Loucy (cell line): ENCODE measurements at regions not wholly inside any gene's neighbourhood (a gene's known extent, or its start where the extent isn't known, plus 50 kb on each side); places are given as distances from the start of the nearest gene placed in this dataset.
A peak's percentile ranks its signal among the peaks of the same experiment; 100 is the strongest.

Source experiments
- H2AFZ ChIP-seq: fragments of 200-600 bp; sonication (generic); 2 replicates; pipeline ENCODE4 v1.6.0; 2016; ENCODE audit warnings: antibody characterized with exemption, mild to moderate bottlenecking, low read length, moderate library complexity
- H3F3A ChIP-seq: fragments of 200-600 bp; 2 replicates; pipeline ENCODE4 v1.6.0; 2016; ENCODE audit warnings: antibody characterized with exemption, low read depth, mild to moderate bottlenecking
- H3K27me3 ChIP-seq: fragments of 200-600 bp; sonication (generic); 2 replicates; pipeline ENCODE4 v1.6.1; 2014; ENCODE audit warnings: low read length, mild to moderate bottlenecking; ENCODE audit not compliant: insufficient read depth, poor library complexity, severe bottlenecking
- H3K36me3 ChIP-seq: fragments of 200-600 bp; sonication (generic); 2 replicates; pipeline ENCODE4 v1.6.1; 2016; ENCODE audit warnings: low read length; ENCODE audit not compliant: insufficient read depth
- H3K4me1 ChIP-seq: fragments of 200-600 bp; sonication (generic); 2 replicates; pipeline ENCODE4 v1.5.1; 2014; ENCODE audit warnings: low read length, mild to moderate bottlenecking; ENCODE audit not compliant: insufficient read depth, poor library complexity, severe bottlenecking
- H3K4me2 ChIP-seq: fragments of 200-600 bp; sonication (generic); 2 replicates; pipeline ENCODE4 v1.6.0; 2014; ENCODE audit warnings: antibody characterized with exemption, low read length, low read depth, mild to moderate bottlenecking; ENCODE audit not compliant: poor library complexity, severe bottlenecking
- H3K4me3 ChIP-seq: fragments of 200-600 bp; sonication (generic); 2 replicates; pipeline ENCODE4 v1.5.1; 2014; ENCODE audit warnings: low read length, mild to moderate bottlenecking, mixed read lengths; ENCODE audit not compliant: poor library complexity, severe bottlenecking
- H3K79me2 ChIP-seq: fragments of 200-600 bp; sonication (generic); 2 replicates; pipeline ENCODE4 v1.6.1; 2014; ENCODE audit warnings: low read length; ENCODE audit not compliant: insufficient read depth
- H3K9ac ChIP-seq: fragments of 200-600 bp; sonication (generic); 2 replicates; pipeline ENCODE4 v1.6.0; 2014; ENCODE audit warnings: mild to moderate bottlenecking, low read depth, low read length, moderate library complexity; ENCODE audit not compliant: poor library complexity, severe bottlenecking
- H3K9me2 ChIP-seq: fragments of 200-600 bp; sonication (generic); replicated peaks from 2 replicates; pipeline ENCODE4 v1.6.1; 2016; ENCODE audit warnings: low read depth, low read length, mixed read lengths
- H3K9me3 ChIP-seq: fragments of 200-600 bp; sonication (generic); 2 replicates; pipeline ENCODE4 v1.6.1; 2014; ENCODE audit warnings: mild to moderate bottlenecking, antibody characterized with exemption, low read length, low read depth; ENCODE audit not compliant: insufficient read depth
- H4K20me1 ChIP-seq: fragments of 200-600 bp; sonication (generic); 2 replicates; pipeline ENCODE4 v1.6.0; 2014; ENCODE audit warnings: antibody characterized with exemption, low read length, mild to moderate bottlenecking; ENCODE audit not compliant: insufficient read depth, poor library complexity, severe bottlenecking
- CTCF ChIP-seq: fragments of 200-600 bp; sonication (generic); conservative IDR thresholded peaks from 2 replicates; pipeline ENCODE4 v1.5.1; 2014; ENCODE audit warnings: mild to moderate bottlenecking, antibody characterized with exemption, low read length
- EZH2phosphoT487 ChIP-seq: fragments of 200-600 bp; IDR thresholded peaks from 2 replicates; pipeline ENCODE4 v1.6.1; 2018; ENCODE audit warnings: antibody characterized with exemption, mild to moderate bottlenecking, moderate library complexity, borderline replicate concordance

- Histone ChIP-seq H3F3A (no peaks in the 10 kb centered on the region), H3K9me2 (no peaks in the 10 kb centered on the region)
Measured at GRCh38 chr6:169954977-169955376, 203.6 kb downstream of the ERMARD start.

GRCh38 chr6:169953686-169954085 lies 202.3 kb downstream of the ERMARD start:
- Histone ChIP-seq H3K9me3 (peaks cover 5% of the 10 kb centered on the region; the same call in 1 of the 2 replicates), H3K4me2 (no peak overlapping the region), H3K4me1 (no peaks in the 10 kb centered on the region)

More at GRCh38 chr6:169954977-169955376, 203.6 kb downstream of the ERMARD start:
- H3K79me2 ChIP-seq: no peaks in the 10 kb centered on the region
- TF ChIP-seq EZH2phosphoT487 (no peak), CTCF (no peak)
- peaks cover 5% of the 10 kb centered on the region; the same call in 1 of the 2 replicates for H3K9me3 ChIP-seq
- no peak overlapping the region for H3K9ac ChIP-seq
- no peak overlapping the region for H2AFZ ChIP-seq
- no peaks in the 10 kb centered on the region for H4K20me1 ChIP-seq
- no peaks in the 10 kb centered on the region for H3K4me1 ChIP-seq
- H3K4me2 ChIP-seq: no peak overlapping the region
- H3K27me3 ChIP-seq: no peaks in the 10 kb centered on the region
- H3K4me3 ChIP-seq: no peak overlapping the region
- no peaks in the 10 kb centered on the region for H3K36me3 ChIP-seq

DNA sequence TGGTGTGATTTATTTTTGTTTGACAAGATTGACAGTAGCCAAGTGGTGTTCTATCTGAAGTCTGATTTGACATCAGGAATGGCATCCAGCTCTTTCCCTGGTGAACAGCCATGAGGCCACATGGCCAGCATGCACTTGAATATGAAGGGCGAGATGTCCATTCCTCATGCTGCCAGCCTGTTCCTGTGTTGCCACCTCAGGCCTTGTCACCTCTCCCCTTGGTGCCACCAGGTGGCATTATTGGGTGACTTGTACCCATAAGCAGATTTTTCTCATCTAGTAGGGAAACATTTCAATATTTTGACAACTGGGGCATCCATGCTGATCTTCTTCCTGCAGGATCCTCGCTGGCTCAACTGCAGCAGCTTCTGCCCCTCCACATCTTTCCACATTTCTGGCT lies 199.1 kb downstream of the ERMARD start:
- Histone ChIP-seq H3K36me3 (no peaks in the 10 kb centered on the region), H3K4me3 (no peak overlapping the region), H3K4me1 (peaks cover 4% of the 10 kb centered on the region), H3K4me2 (no peak overlapping the region), H4K20me1 (no peaks in the 10 kb centered on the region), H3F3A (no peaks in the 10 kb centered on the region), H3K79me2 (no peaks in the 10 kb centered on the region), H3K9me2 (no peaks in the 10 kb centered on the region), H2AFZ (no peak overlapping the region), H3K9ac (no peak overlapping the region), H3K9me3 (peaks cover 2% of the 10 kb centered on the region; the same call in 1 of the 2 replicates), H3K27me3 (no peaks in the 10 kb centered on the region)
- TF ChIP-seq CTCF (peak; percentile 75), EZH2phosphoT487 (no peak)

More at GRCh38 chr6:169953686-169954085, 202.3 kb downstream of the ERMARD start:
- Histone ChIP-seq H4K20me1 (no peaks in the 10 kb centered on the region), H3K36me3 (no peaks in the 10 kb centered on the region), H3K27me3 (no peaks in the 10 kb centered on the region), H2AFZ (no peak overlapping the region), H3K79me2 (no peaks in the 10 kb centered on the region), H3K9ac (no peak overlapping the region), H3K9me2 (no peaks in the 10 kb centered on the region), H3F3A (no peaks in the 10 kb centered on the region), H3K4me3 (no peak overlapping the region)
- TF ChIP-seq CTCF: no peak
